GM19025 (cell line): ENCODE measurements at regions not wholly inside any gene's neighbourhood (a gene's known extent, or its start where the extent isn't known, plus 50 kb on each side); places are given as distances from the start of the nearest gene placed in this dataset.
"Not testable (repeated sequence)": the region's sequence is repeated elsewhere in the genome, so short reads cannot be mapped to it uniquely, and the experiment has no call there.

Source experiments
- ATAC-seq: cut with Tn5 transposase; IDR thresholded peaks from one replicate; pipeline ENCODE4 v1.9.1; 2021; ENCODE audit warnings: mild to moderate bottlenecking, low read depth, moderate library complexity; ENCODE audit not compliant: unreplicated experiment

GRCh38 chr2:138252587-138252986 is 249.0 kb upstream of the SPOPL start:
- ATAC-seq: no peak

DNA sequence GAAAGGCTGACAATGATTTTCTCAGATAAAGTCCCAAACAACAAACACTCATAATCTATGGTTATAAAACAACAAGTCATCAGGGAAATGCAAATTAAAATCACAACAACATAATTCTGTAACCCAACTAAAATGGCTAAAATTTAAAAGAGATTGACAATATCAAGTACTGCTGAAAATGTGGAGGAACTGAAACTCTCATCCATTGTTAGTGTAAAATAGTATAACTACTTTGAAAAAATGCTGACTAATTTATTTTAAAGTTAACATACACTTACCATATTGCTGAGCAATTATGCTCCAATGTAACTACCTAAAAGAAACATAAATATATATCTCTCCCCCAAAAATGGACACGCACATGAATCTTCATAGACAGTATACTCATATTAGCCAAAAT is 245.9 kb upstream of the SPOPL start:
- ATAC-seq: no peak

DNA sequence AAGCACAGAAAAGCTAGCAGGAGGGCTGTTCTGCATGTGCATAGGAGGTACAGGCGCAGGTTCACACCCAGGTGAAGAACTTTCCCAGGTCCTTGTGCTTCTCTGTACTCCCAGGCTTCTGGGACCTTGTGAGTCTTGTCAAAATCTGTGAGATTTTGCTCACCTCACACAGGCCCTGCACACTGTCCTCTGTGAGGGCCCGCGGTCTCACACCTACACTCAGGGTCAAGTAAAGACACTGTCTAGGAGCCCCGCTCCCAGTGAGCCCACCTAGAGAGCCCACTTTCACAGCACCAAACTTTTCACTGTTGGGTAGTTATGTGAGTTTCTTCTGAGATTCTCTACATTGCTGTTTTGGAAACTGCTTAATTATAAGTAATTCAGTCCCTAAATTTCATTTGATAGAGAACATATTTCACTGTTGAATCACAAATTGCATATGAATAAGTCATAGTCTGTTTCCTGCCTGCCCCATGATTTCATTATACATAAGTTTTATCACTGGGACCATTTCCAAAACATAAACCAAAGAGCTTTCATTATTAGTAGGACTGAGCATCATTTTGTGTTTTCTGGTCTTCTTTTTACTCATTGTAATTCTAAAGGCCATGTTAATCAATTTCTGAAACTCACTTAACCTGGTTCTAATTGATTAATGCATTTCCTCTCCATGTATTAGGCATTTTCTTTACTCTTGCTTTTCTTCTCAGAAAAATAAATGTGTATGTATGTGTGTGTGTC is 234.2 kb upstream of the SPOPL start:
- peak; percentile 73 for ATAC-seq

DNA sequence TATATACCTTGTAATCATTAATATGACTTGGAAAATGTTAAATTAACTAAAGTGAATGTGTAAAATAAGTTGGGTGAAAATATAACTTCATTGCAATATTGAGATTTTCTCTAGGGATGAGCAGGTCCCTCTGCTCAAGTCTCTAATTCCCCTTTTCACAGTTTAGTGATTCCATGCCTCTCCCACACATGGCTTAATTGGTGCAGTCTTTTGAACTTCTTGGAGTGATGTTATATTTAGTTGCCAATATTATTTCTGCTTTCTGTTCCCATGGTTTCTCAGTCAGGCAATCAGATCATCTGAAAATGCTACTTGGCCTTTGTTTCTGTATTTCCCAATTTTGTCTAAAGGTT is 233.7 kb upstream of the SPOPL start:
- ATAC-seq: peak; percentile 26

- no peak for ATAC-seq
Measured at GRCh38 chr2:138269765-138270164, 231.8 kb upstream of the SPOPL start.

GRCh38 chr2:138271467-138271866 is 230.1 kb upstream of the SPOPL start:
- ATAC-seq: no peak

GRCh38 chr2:138272524-138273195 is 228.9 kb upstream of the SPOPL start:
- ATAC-seq: no peak

DNA sequence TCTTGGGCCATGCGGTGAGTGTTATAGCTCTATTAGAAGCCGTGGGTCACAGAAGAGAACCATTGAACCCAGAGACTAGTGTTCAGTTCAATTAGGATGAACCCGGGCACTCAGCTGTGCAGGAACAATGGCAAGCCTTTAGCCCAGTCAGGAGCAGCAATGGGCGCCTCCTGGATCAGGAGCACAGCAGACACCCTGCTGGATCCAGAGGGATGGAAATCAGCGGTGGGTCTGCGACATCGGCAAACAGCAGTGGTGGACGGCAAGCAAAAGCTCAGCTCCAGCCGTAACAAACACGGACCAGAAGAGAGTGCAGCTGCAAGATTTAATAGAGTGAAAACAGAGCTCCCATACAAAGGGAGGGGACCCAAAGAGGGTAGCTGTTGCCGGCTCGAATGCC is 228.3 kb upstream of the SPOPL start:
- not testable (repeated sequence) for ATAC-seq

GRCh38 chr2:138274421-138275291 is 226.9 kb upstream of the SPOPL start:
- no peak for ATAC-seq

GRCh38 chr2:138275292-138275690 is 226.3 kb upstream of the SPOPL start:
- no peak for ATAC-seq

GRCh38 chr2:138275881-138276280 is 225.7 kb upstream of the SPOPL start:
- no peak for ATAC-seq

DNA sequence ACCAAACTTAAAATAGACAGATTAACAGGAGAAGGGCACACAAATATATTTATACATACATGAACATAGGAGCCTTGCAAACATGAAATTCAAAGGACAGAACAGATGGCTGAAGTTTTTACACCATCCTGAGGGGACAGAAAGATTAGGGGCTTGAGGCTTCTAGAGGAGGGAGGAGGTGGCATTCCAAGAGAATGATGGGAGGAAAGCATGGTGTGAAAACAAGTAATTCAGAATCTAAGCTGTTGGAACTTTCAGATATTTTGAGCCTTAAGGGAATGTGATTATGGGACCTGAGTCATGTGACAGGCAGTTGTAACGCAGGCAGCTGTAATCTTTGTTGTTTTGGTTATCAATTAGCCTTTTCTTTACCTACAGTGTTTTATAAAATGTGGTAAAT is 225.2 kb upstream of the SPOPL start:
- ATAC-seq: no peak

DNA sequence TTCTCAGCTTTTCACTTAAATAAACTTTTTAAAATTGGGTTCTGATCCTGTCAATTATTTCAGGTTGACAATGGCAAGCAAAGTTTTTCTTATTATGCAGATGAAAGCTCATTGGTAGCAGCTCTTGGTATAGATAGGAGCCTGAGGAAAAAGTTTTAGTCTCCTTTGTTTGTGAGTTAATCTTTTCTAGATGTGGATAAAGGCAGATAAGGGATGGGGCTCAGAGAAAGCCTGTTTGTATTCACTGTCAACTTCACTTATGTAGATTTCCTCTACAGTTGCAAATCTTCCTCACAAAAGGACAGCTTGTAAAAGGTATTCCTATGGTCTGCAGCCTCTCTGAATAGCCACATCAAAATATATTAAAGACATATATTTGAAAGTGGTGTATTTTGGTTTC is 224.5 kb upstream of the SPOPL start:
- no peak for ATAC-seq

DNA sequence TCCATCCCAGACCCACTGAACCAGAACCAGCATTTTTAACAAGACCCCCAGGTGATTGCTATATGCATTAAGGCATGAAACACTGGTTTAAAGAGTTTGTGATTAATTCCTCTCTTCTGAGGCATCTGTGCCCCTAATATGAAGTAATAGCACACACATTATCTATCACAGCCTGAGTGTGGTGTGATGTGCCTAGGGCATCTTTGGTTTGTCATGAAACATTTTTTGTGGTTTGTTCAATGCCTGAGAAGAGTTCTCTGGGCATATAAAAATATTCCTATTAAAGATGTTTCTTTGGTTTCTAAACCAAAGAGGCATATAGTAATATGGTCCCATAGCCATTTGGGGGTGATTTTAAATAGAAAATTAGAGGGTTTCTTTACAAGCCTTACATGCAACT is 221.7 kb upstream of the SPOPL start:
- ATAC-seq: no peak

- no peak for ATAC-seq
Measured at GRCh38 chr2:138280999-138281695, 220.4 kb upstream of the SPOPL start.

DNA sequence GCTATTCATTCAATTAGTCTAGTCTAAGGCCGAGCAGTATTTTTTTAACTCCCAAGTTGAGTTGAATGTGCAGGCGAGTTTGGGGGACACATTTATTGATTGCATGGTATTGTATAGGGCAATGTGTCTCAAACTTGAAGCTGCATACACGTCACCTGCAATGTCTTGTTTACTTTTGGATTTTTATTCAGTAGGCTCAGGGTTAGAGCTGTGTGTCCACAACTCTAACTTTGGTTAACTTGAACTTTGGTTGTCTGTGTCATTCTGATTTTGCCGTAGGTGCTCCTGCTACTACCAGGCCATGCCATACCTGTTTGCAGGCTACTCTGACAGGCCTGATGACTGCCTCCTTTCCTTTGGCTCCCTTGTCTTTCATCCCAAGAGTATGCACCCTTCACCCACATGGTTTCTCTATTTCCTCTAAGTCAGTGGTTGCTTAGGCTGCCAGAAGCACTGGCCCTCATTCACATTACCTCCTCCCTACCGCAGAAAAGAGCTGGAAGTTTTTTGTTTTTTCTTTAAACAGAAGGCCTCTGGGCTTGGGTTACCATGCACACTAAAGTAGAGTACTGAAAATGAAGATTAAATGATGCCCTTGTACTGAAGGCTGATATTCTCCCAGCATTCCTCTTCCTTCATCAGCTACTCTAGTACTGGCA is 219.4 kb upstream of the SPOPL start:
- no peak for ATAC-seq

- no peak for ATAC-seq
Measured at GRCh38 chr2:138291805-138292204, 209.8 kb upstream of the SPOPL start.

- ATAC-seq: no peak
Measured at GRCh38 chr2:138293045-138293444, 208.5 kb upstream of the SPOPL start.

DNA sequence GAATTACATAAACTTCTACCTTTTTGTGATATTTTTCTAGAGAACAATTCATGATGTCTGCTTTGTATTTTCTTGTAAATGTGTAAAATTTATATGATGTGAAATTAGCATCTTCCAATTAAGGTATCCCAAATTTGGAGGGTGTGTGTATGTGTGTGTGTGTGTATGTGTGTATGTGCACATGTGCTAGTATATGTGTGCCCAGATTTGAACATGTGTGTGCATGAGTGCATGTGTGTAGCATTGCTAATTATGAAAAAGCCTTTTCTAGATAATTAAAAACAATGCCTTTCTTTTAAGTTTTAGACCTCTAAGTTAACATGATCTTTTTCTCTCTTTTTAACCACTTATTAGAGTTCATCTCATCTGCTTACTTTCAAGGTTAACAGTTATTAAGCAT is 208.0 kb upstream of the SPOPL start:
- ATAC-seq: no peak

DNA sequence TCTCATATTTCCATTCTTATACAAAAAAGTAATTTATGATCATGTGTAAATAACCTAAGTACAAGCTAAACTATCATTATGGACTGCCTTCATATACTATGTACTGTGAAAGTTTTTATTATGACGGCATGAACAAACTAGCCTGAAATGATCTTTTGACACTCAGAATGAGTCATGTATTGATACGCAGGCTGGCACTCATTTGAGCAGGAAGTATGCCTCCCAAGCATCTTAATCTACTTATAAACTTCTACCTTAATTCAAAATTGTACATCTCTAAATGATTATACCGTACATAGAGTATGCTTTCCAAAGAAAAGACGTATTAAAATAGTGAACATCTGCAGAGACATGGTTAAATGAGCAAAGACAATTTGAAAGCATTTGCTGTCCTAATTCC is 207.1 kb upstream of the SPOPL start:
- ATAC-seq: no peak
